Small intestine (tissue), 7 donors: ENCODE measurements at regions not wholly inside any gene's neighbourhood (a gene's known extent, or its start where the extent isn't known, plus 50 kb on each side); places are given as distances from the start of the nearest gene placed in this dataset.
"Not testable (repeated sequence)": the region's sequence is repeated elsewhere in the genome, so short reads cannot be mapped to it uniquely, and the experiment has no call there.

Experiments
- DNase-seq, 2 donors: peaks; one replicate each; pipeline versions ENCODE4 v3.0.0 to v3.0.0-alpha.2; 2013
- FAIRE-seq: peaks from 2 replicates; lab custom pipeline; 2012; peaks lifted over from hg19 to GRCh38; lab: Jason Lieb, UNC
- H3K27ac ChIP-seq, 3 donors: one replicate each; pipeline ENCODE4 v1.5.1; 2013; ENCODE audit warnings: low read length in 2 of 3, mild to moderate bottlenecking in 2 of 3, control low read depth in 1 of 3, inconsistent platforms in 1 of 3, low read depth in 1 of 3, moderate library complexity in 1 of 3
- H3K27me3 ChIP-seq, 3 donors: one replicate each; pipeline ENCODE4 v1.6.1; 2013; ENCODE audit warnings: low read length in 3 of 3, inconsistent platforms in 1 of 3; ENCODE audit not compliant: control insufficient read depth in 3 of 3, insufficient read depth in 3 of 3
- H3K36me3 ChIP-seq, 3 donors: one replicate each; pipeline ENCODE4 v1.6.1; 2013; ENCODE audit warnings: low read length in 3 of 3, inconsistent platforms in 1 of 3, low read depth in 1 of 3, mild to moderate bottlenecking in 1 of 3, moderate library complexity in 1 of 3; ENCODE audit not compliant: control insufficient read depth in 3 of 3, insufficient read depth in 2 of 3
- H3K4me1 ChIP-seq, 3 donors: one replicate each; pipeline ENCODE4 v1.6.1; 2013; ENCODE audit warnings: low read length in 2 of 3, inconsistent platforms in 1 of 3, low read depth in 1 of 3, mild to moderate bottlenecking in 1 of 3, moderate library complexity in 1 of 3; ENCODE audit not compliant: control insufficient read depth in 3 of 3, insufficient read depth in 2 of 3
- H3K4me3 ChIP-seq, 3 donors: one replicate each; pipeline ENCODE4 v1.5.1; 2013; ENCODE audit warnings: low read length in 3 of 3, control low read depth in 1 of 3, inconsistent platforms in 1 of 3, low read depth in 1 of 3, mild to moderate bottlenecking in 1 of 3, moderate library complexity in 1 of 3
- H3K9me3 ChIP-seq, 2 donors: one replicate each; pipeline ENCODE4 v1.6.1; 2013; ENCODE audit warnings: low read depth in 1 of 2, low read length in 1 of 2; ENCODE audit not compliant: control insufficient read depth in 2 of 2, insufficient read depth in 1 of 2
- WGBS, 3 donors: extraction: QIAGEN DNeasy Blood & Tissue Kit; methylation state at CpG; one replicate each; pipeline ENCODE4 v1.1.7; 2013; 5-methylcytosine and 5-hydroxymethylcytosine counted together
- donor health status: healthy with polysubstance abuse.
- donor health status: control.
- donor health status: control.
- donor health status: Bipolar disorder and iron deficiency.
- donor health status: healthy.

GRCh38 chr9:88596376-88596775 is 61.4 kb downstream of the NXNL2 start:
- Histone ChIP-seq H3K4me3 (no peak overlapping the region), H3K27me3 (peaks cover 0 to 2% (median 0%) of the 10 kb centered on the region in 3 donors), H3K36me3 (no peaks in the 10 kb centered on the region), H3K27ac (no peak overlapping the region), H3K4me1 (no peaks in the 10 kb centered on the region), H3K9me3 (no peaks in the 10 kb centered on the region)
- 65 to 78% (median 70%) methylated on average over 5 of the region's 5 CpGs for WGBS, 3 donors
- no peak for DNase-seq
- FAIRE-seq = no peak

DNA sequence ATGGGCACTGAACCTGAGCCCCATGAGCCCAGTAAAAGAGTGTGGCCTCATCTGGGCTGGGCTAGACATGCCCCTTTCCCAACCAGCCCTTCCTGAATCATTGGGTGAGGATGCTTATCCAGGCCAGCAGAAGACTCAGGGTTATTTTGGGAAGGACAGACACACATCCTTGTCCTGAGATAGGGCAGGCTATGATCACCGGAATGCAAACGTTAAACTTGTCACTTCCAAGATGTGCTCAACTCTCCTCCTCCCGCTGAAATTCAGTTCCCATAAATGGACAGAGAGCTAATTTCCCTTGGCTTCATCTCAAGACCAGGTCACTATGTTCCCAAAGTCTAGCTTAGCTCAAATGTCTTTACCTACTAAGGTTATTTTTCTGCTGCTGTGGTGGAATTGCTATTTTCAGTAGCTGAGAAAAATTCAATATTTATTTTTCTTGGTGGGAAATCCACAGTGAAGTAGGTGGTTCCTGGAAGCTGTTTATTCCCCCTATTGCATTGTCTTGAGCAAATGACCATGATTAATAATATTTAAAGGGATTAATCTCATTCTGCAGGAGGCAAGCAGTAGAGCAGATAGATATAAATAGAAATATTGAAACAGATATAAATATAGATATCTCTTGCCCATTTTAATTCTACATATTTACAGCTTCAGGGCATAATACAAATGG is 70.0 kb downstream of the NXNL2 start:
- WGBS, 3 donors = 67 to 83% (median 77%) methylated on average over 3 of the region's 3 CpGs
- peak overlapping the region in 1 of 3 donors; percentile 54 for H3K27ac ChIP-seq
- H3K4me3 ChIP-seq = no peak overlapping the region
- no peaks in the 10 kb centered on the region for H3K27me3 ChIP-seq
- H3K9me3 ChIP-seq = no peaks in the 10 kb centered on the region
- H3K4me1 ChIP-seq = peaks cover 0 to 2% (median 0%) of the 10 kb centered on the region in 3 donors
- DNase-seq = no peak
- FAIRE-seq = no peak
- no peaks in the 10 kb centered on the region for H3K36me3 ChIP-seq

DNA sequence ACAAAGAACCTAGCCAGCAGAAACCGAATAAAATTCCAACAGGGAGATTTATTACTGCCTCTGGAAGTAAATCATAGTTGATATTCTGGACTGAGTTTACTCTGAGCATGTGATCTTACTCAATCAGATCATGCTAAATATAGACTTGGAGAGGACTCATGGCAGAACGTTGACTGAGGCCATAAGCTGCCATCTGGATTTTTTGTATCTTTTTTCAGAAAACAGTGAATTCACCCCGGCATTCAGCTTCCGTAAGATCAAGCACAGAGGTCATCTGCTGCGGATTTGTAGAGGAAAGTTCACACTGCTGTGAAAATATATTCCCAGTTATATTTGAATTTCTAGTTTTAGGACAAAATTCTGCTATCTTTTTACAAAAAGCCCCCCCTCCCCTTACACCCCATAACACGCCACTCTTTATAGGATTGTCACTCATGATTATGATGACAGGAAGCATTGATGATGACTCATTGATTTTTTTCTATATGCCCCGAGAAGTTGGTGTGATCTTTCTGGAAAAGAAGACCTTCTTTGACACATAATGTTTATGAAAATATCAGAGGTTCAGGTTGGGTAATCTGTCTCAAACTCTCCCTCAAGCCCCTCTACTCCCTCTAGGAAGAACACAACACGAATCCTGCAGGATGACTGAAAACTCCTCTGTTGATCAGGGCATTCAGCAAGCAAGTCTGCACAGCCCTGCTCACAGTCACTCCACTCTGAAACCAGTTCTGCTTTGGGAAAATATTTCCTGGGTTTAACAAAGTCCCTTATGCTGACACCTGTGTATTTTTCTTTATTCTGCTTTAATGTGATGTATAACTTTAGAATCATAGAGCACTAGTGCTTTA is 70.8 kb downstream of the NXNL2 start:
- Histone ChIP-seq H3K9me3 (no peaks in the 10 kb centered on the region), H3K27ac (no peak overlapping the region), H3K27me3 (no peaks in the 10 kb centered on the region), H3K36me3 (no peaks in the 10 kb centered on the region), H3K4me1 (peaks cover 0 to 2% (median 0%) of the 10 kb centered on the region in 3 donors), H3K4me3 (no peak overlapping the region)
- FAIRE-seq (no peak), DNase-seq (no peak)
- 39 to 50% (median 47%) methylated on average over 8 of the region's 8 CpGs for WGBS, 3 donors

GRCh38 chr9:88614359-88614758 is 79.4 kb downstream of the NXNL2 start:
- no peak overlapping the region for H3K27ac ChIP-seq
- WGBS, 3 donors = 83 to 99% (median 96%) methylated on average over 3 of the region's 3 CpGs
- H3K9me3 ChIP-seq = peaks cover 0 to 13% of the 10 kb centered on the region in 2 donors
- no peaks in the 10 kb centered on the region for H3K4me1 ChIP-seq
- no peaks in the 10 kb centered on the region for H3K36me3 ChIP-seq
- no peaks in the 10 kb centered on the region for H3K27me3 ChIP-seq
- DNase-seq (no peak), FAIRE-seq (no peak)
- H3K4me3 ChIP-seq = no peak overlapping the region

GRCh38 chr9:88623698-88624097 is 88.7 kb downstream of the NXNL2 start:
- H3K27ac ChIP-seq = no peak overlapping the region

GRCh38 chr9:88628114-88628513 is 93.1 kb downstream of the NXNL2 start:
- FAIRE-seq = no peak
- H3K4me3 ChIP-seq = no peak overlapping the region
- no peak for DNase-seq
- WGBS, 3 donors = 67 to 85% (median 82%) methylated on average over 2 of the region's 2 CpGs
- H3K4me1 ChIP-seq = no peaks in the 10 kb centered on the region
- no peaks in the 10 kb centered on the region for H3K27me3 ChIP-seq
- no peak overlapping the region for H3K27ac ChIP-seq
- no peaks in the 10 kb centered on the region for H3K36me3 ChIP-seq
- H3K9me3 ChIP-seq = peaks cover 0 to 6% of the 10 kb centered on the region in 2 donors

More at GRCh38 chr9:88623698-88624097, 88.7 kb downstream of the NXNL2 start:
- DNase-seq (no peak), FAIRE-seq (no peak)
- Histone ChIP-seq H3K4me1 (no peaks in the 10 kb centered on the region), H3K4me3 (no peak overlapping the region), H3K36me3 (no peaks in the 10 kb centered on the region), H3K9me3 (peaks cover 0 to 6% of the 10 kb centered on the region in 2 donors), H3K27me3 (no peaks in the 10 kb centered on the region)

DNA sequence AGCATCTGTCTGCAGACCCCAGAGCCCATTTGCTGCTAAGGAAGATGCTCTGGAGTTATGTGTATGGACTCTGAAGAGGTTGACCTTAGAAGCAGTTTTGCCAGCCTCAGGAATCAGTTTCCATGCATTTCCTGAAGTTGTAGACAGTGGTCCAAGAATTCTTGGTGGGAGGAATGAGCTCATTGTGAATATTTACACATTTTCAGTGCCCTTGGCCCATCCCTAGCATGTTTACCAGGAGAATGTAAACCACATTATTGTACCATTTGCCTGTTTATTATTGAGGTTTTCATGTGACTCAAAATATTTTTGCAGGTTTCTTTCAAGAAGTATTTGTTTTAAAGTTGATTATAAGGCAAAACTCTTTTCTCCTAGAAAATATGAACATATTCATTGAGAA is 93.8 kb downstream of the NXNL2 start:
- H3K27ac ChIP-seq = no peak overlapping the region
- no peaks in the 10 kb centered on the region for H3K4me1 ChIP-seq
- H3K9me3 ChIP-seq = peaks cover 0 to 4% of the 10 kb centered on the region in 2 donors
- FAIRE-seq = no peak
- H3K27me3 ChIP-seq = no peaks in the 10 kb centered on the region
- no peak overlapping the region for H3K4me3 ChIP-seq
- no peaks in the 10 kb centered on the region for H3K36me3 ChIP-seq
- DNase-seq = no peak

GRCh38 chr9:88630574-88630973 is 95.6 kb downstream of the NXNL2 start:
- not testable (repeated sequence) for FAIRE-seq, H3K36me3 ChIP-seq, H3K4me1 ChIP-seq, H3K27me3 ChIP-seq, H3K4me3 ChIP-seq, DNase-seq, H3K9me3 ChIP-seq, H3K27ac ChIP-seq
- 69 to 85% (median 80%) methylated on average over 3 of the region's 3 CpGs for WGBS, 3 donors
